ENCODE measurements at regions not wholly inside any gene's neighbourhood (a gene's known extent, or its start where the extent isn't known, plus 50 kb on each side); places are given as distances from the start of the nearest gene placed in this dataset.

DNA sequence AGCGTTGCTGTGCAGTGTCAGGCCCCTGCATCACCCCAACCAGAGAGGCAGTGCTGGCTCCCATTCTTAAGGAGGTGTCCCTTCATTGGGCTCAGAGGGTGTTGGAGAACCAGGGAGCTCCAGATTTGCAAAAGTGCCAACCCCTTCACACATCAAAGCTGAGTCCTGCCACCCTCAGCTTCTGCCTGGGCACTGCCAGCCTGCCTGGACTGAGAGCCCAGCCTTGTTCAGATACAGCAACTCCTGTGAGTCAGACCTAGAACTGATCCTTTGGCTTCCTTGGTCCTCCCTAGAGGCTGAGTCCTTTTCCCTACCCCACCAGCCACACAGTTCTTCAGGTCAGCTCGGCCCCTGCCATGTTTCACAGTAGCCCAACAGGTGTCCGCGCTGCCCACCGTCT, 424.9 kb upstream of the MYT1L start:
- no peaks in the 10 kb centered on the region for H3K27me3 ChIP-seq
- TF ChIP-seq, protein P1, sequence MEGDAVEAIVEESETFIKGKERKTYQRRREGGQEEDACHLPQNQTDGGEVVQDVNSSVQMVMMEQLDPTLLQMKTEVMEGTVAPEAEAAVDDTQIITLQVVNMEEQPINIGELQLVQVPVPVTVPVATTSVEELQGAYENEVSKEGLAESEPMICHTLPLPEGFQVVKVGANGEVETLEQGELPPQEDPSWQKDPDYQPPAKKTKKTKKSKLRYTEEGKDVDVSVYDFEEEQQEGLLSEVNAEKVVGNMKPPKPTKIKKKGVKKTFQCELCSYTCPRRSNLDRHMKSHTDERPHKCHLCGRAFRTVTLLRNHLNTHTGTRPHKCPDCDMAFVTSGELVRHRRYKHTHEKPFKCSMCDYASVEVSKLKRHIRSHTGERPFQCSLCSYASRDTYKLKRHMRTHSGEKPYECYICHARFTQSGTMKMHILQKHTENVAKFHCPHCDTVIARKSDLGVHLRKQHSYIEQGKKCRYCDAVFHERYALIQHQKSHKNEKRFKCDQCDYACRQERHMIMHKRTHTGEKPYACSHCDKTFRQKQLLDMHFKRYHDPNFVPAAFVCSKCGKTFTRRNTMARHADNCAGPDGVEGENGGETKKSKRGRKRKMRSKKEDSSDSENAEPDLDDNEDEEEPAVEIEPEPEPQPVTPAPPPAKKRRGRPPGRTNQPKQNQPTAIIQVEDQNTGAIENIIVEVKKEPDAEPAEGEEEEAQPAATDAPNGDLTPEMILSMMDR (IDR thresholded peaks at IDR 0.05), result no peak
- no peak for TF ChIP-seq POLR2A (IDR thresholded peaks at IDR 0.05)
- H3K36me3 ChIP-seq (replicated peaks in 1 of 2; ENCODE audit: insufficient read depth in 1 of 2, low read depth in 2 of 2), result no peaks in the 10 kb centered on the region
- ATAC-seq (no peak), DNase-seq (no peak)
- H3K4me3 ChIP-seq, result no peak overlapping the region
- no peak overlapping the region for H3K27ac ChIP-seq
- H3K4me1 ChIP-seq, result no peaks in the 10 kb centered on the region
- intact Hi-C loops (cut with DNase I), result no loop called here
- WGBS, 2 donors, result 62 to 77% methylated on average over 5 of the region's 5 CpGs
- H3K9me3 ChIP-seq, result peaks cover 0 to 6% (median 0%) of the 10 kb centered on the region in 3 donors

DNA sequence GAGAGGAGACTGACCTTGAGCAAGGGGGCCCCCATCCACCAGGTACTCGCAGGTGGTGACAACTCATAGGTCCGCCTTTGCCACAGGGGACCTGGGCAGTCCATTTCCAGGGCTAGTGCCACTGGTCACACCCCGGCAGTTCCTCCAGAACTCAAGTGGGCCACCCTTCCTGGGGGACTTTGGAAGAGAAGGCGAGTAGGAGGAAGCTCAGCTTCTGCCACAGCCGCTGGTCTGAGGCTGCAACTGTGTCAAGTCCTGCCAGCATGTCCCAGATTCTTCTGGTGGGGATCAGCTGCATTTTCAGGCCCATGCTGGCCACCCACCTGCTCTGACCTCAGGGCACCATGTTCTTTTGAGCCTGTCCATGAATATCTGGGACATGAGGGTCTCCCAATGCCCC, 423.9 kb upstream of the MYT1L start:
- no peak overlapping the region for H3K4me3 ChIP-seq
- no peak for DNase-seq
- H3K9me3 ChIP-seq, result peaks cover 0 to 6% (median 0%) of the 10 kb centered on the region in 3 donors
- no peak for ATAC-seq
- no peak overlapping the region for H3K27ac ChIP-seq
- 77 to 79% methylated on average over 3 to 5 of the region's 5 CpGs for WGBS, 2 donors
- no peaks in the 10 kb centered on the region for H3K4me1 ChIP-seq
- TF ChIP-seq, protein P1 (IDR thresholded peaks at IDR 0.05), result no peak
- TF ChIP-seq POLR2A (IDR thresholded peaks at IDR 0.05), result no peak
- H3K27me3 ChIP-seq, result no peaks in the 10 kb centered on the region
- intact Hi-C loops (cut with DNase I), result no loop called here
- no peaks in the 10 kb centered on the region for H3K36me3 ChIP-seq (replicated peaks in 1 of 2; ENCODE audit: insufficient read depth in 1 of 2, low read depth in 2 of 2)

DNA sequence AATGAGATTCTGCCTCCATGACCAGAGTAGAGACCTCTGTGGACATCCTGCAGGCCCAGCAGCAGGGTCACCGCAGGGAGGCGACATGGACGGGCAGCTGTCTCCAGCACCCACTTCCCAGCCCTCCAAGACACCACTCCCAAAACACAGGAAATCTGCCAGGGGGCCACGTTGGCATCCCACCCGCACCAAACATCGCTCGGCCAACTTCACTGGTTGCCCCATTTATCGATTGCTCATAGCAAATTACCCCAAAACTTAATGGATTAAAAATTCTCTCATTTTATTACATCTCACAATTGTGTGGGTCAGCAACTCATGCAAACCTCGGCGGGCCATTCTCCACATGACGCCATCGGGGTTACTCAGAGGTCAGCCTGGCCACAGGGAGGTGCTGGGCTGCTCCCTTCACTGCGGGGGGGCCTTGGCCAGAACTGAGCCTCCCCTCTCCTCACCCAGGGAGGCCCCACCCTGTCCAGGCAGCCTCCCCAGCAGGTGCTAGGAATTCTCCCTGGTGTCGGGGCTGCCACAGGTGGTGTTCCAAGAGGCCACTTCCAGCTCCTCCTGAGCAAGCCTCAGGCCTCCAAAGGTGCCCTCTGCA, 420.7 kb upstream of the MYT1L start:
- ATAC-seq, result no peak
- TF ChIP-seq, protein P1 (IDR thresholded peaks at IDR 0.05), result no peak
- no peak for TF ChIP-seq POLR2A (IDR thresholded peaks at IDR 0.05)
- intact Hi-C loops (cut with DNase I), result no loop called here
- Histone ChIP-seq H3K36me3 (replicated peaks in 1 of 2; ENCODE audit: insufficient read depth in 1 of 2, low read depth in 2 of 2) (no peaks in the 10 kb centered on the region), H3K27ac (no peak overlapping the region), H3K9me3 (peaks cover 0 to 6% (median 0%) of the 10 kb centered on the region in 3 donors), H3K4me3 (no peak overlapping the region), H3K4me1 (no peaks in the 10 kb centered on the region), H3K27me3 (no peaks in the 10 kb centered on the region)
- DNase-seq, result no peak
- WGBS, 2 donors, result 79 to 83% methylated on average over 13 to 14 of the region's 14 CpGs

DNA sequence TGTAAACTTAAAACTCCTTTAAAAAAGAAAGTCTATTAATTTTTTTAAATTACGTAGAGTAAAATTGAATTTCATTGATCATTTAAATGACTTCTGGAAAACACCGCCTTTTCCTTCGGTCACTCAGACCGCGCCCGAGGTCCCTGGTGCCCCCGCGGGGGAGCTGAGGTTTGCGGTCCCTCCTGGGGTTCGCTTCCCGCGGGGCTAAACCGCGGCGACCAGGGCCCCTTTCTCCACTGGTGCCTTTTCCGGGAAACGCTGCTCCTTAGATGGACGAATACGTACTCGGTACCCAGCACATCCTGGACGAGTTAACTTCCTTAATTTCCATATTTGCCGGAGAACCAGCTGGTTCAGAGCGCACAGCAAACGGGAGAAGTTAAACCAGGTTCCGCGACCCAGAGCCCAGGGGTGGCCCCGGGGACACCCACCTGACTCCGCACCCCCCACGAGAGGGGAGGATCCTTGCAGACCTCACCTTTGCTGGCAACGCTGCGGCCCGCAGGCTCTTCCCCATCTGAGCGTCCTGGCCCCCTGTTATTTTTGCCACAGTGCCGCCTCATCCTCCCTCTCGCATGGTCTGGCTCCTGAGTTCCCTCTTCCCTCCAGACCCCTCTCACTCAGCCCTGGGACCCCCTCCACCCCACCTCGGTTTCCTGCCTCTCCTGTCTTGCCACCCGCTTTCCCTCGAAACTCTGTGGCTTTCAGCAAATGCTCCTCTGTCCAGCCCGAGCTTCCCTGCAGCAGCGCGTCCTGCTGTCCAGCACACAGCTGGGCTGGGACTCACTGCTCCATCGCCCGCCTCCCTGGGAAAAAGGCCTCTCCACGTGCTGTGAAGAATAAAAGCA, 420.0 kb upstream of the MYT1L start:
- 88 to 90% methylated on average over 41 to 44 of the region's 44 CpGs for WGBS, 2 donors
- Histone ChIP-seq H3K4me3 (no peak overlapping the region), H3K27ac (no peak overlapping the region), H3K27me3 (no peaks in the 10 kb centered on the region), H3K4me1 (no peaks in the 10 kb centered on the region), H3K9me3 (peaks cover 0 to 6% (median 0%) of the 10 kb centered on the region in 3 donors), H3K36me3 (replicated peaks in 1 of 2; ENCODE audit: insufficient read depth in 1 of 2, low read depth in 2 of 2) (no peaks in the 10 kb centered on the region)
- DNase-seq (no peak), ATAC-seq (no peak)
- TF ChIP-seq, protein P1 (IDR thresholded peaks at IDR 0.05), result no peak
- TF ChIP-seq POLR2A (IDR thresholded peaks at IDR 0.05), result no peak
- intact Hi-C loops (cut with DNase I), result no loop called here

All from body of pancreas (tissue), 4 donors.